ENCODE measurements at regions not wholly inside any gene's neighbourhood (a gene's known extent, or its start where the extent isn't known, plus 50 kb on each side); places are given as distances from the start of the nearest gene placed in this dataset.
"Not testable (repeated sequence)": the region's sequence is repeated elsewhere in the genome, so short reads cannot be mapped to it uniquely, and the experiment has no call there.

- TF ChIP-seq CTCF, POLR2A (IDR thresholded peaks at IDR 0.05): not testable (repeated sequence)
Measured at GRCh38 chr12:9336375-9337011, 128.3 kb upstream of the PZP start.

All from testis (tissue), 2 donors.